RPMI8226 (cell line): ENCODE measurements at regions not wholly inside any gene's neighbourhood (a gene's known extent, or its start where the extent isn't known, plus 50 kb on each side); places are given as distances from the start of the nearest gene placed in this dataset.
"Not testable (repeated sequence)": the region's sequence is repeated elsewhere in the genome, so short reads cannot be mapped to it uniquely, and the experiment has no call there.

Experiments
- DNase-seq: peaks from one replicate; pipeline ENCODE4 v3.0.0-alpha.2; 2015

DNA sequence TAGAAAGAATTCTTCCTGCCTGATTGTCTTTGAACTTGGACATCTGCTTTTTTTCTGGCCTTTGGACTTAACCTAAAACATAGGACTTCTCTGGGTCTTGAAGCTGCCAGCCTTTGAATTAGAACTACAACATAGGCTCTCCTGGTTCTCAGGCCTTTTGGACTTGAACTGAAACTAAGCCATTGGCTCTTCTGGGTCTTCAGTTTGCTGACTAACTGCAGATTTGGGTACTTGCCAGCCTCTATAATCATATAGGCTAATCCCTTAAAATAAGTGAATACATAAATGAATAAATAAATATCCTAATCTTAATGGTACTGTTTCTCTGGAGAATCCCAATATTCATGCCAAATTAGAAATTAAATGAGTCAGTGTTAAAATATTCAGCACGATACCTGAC is 473.4 kb upstream of the PAPPA start:
- DNase-seq, result peak; percentile 8

DNA sequence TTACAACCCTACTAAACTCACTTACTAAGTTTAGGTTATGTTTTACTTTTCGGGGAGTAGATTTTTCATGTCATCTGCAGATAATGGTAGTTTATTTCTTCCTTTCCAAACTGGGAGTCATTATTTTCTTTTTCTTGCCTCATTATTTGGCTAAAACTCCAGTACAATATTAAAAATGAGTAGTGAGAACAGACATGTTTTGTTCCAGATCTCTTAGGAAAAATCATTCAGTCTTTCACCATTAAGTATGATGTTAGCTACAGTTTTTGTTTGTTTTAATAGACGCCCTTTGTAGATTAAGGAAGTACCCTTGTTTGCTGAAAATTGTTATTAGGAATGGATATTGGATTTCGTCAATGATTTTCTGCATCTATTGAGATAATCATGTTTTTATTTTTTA is 472.0 kb upstream of the PAPPA start:
- DNase-seq, result no peak

DNA sequence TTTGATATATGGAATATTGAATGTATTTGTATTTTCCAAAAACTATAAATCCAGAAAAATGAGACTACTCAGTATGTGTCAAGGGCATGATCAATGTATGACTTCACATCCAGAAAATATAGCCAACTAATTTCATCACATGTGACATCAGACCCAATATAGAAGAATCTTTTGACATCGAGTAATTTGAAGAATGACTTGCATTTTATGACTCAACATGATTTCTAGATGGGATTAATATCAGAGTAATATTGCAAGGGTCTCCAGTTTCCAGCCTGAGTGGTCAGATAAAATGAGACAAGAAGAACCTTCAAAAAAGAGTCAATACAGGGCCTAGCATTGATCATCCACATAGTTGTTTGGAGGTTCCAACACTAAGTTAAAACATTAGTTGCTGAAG is 467.5 kb upstream of the PAPPA start:
- DNase-seq, result no peak

DNA sequence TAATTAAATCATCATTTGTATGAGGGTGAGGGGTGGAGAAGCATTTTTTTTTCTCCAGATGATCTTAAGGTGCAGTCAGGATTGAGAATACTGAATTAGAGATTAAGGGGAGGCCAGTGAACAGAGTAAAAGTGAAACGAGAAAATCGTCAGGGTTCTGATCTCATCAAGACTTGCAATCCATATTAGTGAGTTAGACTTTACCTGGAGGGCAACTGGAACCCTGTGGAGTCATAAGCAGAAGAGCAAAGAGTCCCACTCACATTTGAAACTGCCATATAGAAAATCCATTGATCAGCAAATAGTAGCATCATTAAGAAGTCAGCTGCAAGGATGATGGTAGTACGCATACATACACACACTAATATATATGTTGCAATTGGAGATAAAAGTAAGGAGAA is 466.2 kb upstream of the PAPPA start:
- DNase-seq, result no peak

DNA sequence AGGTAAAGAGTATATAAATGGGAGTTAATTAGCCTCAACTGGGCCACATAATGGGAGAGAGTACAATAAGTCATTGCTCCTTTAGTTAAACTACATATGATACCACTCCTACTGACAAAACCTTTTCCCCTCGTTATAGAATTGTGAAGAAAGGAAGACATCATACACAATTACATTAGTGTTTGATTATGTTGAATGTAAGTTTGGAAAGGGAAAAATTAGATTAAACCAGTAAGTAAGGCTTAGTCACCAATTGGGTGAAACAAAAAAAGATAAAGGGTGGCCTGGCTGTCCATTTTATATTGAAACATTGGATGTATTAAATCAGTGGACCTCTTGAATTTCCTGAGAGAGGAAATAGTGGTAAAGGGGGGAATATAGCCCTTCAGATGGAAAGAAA is 464.3 kb upstream of the PAPPA start:
- no peak for DNase-seq

DNA sequence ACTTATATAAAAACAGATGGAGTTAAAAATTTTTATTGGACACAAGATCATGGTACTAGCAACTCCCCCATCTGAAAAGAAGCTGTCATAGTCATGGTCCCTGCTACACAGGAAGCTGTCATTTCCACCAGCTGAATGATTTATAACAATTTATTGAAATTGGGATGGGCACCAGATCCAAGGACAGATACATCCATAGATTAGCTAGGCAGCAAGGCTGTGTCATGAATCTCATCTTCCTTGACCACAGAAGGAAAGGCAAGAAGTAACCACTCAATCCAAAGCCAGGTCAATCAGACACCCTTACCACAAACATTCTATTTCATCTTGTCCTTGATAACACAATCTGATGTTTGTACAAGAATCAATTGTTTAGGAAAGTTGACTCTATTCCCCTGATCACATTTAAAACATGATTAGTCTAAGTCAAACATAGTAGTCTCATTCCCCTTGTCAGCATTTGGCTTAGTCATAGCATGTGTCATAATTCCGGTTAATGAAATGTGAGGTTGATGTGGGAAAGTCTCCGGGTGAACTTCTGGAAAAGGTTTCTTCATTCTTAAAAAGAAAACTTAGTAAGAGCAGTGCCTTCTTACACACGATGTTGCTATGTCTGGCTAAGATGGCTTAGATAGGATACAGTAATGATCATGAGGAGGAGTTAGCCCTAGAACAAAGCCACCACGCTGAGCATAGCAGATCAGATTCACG is 462.6 kb upstream of the PAPPA start:
- DNase-seq, result no peak

DNA sequence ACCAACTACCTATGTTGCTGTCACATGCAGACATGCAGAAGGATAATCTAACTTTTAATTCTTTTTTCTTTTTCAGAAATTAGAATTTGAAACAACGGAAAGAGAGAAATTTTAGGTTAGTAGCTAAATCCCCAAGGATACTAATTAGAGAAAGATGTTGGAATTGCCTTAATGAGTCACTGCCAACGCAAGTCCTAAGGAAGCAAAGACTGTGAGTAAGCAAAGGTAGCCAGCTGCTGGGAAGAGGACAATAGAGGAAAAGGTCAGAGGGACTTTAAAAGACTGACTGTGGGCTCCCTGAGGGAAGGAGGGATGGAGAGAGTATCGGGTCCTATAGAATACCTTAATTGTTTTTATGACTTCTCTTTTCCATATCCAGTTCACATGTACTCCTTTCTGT is 461.9 kb upstream of the PAPPA start:
- no peak for DNase-seq

DNA sequence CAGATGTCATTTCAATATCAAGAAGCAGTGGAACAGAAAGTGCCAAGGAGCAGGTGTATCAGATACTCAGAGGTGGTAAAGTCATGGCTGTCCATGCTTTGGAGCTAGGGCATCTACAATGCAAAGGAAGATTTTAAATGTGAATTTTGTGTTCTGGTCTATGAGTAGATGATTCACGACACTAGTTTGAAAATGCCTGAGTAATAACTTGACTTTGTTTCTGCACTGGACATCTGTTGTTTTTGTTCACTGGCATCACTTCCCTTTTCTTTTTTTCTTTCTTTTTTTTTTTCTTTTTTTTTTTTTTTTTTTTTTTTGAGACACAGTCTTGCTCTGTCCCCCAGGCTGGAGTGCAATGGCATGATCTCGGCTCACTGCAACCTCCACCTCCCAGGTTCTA is 460.7 kb upstream of the PAPPA start:
- DNase-seq, result not testable (repeated sequence)

DNA sequence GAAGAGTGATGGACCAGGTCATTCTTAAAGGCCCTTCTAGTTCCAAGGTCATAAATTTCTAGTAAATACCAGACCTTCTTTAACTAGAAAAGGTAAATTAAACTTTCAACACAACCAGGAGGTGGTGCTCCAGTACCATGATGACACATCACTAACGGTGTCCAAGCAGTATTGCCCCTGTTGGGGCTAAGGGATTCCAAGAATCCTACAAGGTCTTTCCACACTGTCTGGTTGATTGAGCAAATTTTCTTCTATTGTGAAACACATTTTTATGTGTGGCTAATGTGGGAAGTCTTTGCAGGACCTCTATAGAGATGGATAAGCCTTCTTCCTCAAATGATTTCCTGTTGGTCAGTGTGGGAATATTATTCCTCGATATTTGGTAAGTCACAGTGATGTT is 459.6 kb upstream of the PAPPA start:
- DNase-seq, result no peak

DNA sequence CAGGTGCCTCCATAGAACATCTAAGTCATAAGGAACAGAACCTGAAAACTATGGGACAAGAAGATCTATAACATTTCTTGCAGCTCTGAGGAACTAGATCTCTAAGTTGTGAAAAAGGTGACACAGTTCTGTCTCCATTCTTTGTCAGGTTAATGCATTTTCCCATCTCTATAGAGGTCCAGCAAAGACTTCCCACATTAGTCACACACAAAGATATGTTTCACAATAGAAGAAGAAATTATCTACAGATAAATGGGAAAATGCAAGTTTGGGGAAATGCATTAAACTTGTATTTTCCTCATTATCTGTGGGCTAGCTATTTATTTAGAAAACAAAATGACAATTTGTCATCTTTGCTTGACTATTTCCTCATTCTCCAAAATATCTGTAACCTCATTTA is 458.6 kb upstream of the PAPPA start:
- no peak for DNase-seq

DNA sequence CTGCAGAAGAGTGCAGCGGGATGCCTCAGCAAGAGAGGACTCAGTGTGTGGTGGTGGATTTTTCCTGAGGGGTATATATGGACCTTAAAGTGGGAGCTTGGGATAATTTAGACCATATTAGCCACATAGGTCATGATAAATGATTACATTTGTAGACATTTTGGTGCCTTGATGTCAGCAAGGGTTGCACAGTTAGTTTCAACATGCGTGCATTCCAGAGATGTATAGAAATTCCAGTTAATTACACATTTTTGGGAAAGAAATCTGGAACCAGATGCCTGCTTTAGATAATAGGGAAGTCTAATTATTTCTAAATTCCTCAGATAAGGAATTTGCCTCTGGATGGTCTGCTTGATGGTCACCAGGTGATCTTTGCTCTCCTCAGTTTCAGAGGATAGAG is 440.6 kb upstream of the PAPPA start:
- DNase-seq, result no peak

DNA sequence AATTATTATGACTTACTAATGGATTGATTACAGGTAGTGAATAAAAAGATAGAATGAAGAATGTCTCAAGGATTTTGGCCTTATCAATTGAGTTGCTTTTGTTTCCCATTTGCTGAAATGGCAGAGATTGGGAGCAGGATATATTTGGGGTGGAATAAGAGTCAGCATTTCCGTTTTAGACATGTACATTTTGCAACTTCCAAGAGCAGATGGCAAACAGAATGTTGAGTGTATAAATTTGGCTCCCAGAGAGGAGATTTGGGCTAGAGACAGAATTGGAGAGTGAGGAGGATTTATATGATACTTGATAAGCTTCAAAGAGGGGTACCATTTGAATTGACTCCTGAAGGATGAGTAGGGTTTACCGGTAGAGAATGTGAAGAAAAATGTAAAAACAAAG is 437.9 kb upstream of the PAPPA start:
- DNase-seq, result no peak

DNA sequence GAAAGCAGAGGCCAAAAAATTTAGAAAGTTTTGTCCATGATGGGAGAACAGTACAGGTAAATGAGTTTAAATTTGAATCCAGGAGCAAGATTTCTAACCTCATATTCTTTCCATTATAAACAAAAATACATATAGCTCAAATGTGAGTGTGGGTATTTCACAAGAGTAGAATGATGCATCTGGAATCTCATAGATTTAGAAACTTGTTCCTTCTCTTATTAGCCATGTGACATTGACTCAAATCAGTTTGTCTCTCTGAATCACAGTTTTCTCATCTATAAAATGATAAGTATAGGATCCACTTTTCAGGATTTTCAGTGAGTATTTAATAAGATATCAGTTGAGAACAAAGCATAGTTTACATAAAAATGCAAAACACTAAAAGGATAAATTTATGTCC is 436.3 kb upstream of the PAPPA start:
- DNase-seq, result no peak

DNA sequence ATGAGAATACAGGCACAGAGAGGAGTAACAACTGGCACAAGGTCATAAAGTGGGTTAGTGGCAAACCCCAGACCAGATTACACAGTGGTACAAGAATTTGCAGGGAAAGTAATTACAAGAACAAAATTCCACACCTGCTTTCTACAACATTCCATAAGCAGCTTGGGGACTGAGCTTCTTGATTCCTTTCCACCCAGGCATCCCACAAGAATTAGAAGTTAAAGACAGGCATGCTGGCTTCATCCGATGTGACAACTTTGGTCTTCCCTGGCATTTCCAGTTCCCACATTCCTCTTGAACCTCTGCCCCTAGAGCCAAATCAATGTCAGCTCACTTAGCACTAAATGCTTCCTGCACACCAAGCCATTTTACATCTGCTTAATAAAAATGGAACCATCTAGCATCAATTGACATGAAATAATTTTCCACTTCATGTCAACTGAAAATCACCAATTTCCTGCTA is 435.8 kb upstream of the PAPPA start:
- no peak for DNase-seq

DNA sequence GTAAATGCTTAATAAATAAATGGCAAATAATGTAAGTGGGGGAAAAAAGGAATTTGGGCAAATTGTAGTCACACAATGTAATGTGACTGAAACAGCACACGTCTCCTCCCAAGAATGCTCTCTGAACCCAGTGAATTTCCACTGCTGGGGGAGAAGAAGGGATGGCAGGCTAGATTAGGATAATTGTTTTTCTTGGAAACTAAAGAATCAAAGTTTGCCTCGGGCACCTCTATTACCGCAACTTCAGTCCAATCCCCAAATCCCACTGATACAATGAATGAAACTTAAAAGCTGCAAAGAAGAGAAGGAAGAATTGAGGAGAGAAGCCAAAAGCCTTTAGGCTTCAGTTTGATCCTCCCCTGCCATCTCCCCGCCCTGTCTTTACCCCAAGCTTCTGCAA is 423.2 kb upstream of the PAPPA start:
- no peak for DNase-seq

DNA sequence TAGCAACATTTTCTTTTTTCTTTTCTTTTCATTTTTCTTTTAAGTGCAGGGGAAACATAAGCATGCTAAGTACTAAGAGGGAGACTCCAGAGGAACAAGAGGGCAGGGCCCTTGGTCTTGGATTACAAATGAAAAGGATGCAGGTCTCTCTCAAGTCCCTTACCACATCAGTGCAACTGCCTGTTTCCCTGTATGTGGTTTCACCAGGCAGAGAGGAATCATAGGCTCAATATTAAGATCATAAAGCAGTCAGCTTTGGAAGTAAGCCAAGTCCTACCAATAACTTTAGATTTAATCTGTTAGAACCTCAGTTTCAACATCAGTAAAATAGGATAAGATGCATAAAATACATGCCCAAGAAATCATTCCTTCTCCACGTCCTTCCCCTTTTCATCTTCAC is 422.7 kb upstream of the PAPPA start:
- DNase-seq, result no peak

DNA sequence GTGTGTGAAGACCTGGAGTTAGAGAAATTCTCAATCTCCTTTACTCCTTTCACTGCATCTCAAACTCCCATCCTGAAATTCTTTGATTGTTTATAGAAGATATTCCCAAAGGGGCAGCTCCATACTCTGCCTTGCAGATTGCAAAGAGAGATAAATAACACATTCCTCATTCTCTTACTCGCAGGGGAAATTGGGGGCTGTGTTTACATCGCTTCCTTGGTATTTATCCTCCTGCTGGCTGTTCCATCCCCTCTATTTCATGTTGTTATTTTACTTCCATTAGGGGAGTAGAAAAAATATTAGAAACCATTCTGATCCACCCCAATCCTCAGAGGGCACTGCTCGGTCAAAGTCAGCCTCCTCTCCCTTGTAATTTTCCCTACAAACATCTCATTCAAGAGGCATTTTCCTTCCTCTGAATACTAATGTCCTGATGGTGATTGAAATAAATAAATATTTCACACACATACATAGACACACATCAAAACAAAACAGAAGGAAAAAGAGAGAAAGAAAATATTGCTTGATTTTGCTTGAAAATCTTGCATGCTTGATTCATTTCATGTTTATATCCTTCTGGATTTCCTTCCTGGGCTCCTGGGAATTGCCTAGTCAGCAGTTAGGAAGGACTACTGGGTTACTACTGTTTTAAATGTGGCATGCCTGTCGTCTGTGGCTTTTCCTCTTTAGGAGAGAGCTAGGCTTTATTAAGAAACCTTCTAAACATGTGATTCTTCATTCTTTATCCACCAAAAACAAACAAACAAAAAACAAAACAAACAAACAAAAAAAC is 420.1 kb upstream of the PAPPA start:
- DNase-seq, result no peak

DNA sequence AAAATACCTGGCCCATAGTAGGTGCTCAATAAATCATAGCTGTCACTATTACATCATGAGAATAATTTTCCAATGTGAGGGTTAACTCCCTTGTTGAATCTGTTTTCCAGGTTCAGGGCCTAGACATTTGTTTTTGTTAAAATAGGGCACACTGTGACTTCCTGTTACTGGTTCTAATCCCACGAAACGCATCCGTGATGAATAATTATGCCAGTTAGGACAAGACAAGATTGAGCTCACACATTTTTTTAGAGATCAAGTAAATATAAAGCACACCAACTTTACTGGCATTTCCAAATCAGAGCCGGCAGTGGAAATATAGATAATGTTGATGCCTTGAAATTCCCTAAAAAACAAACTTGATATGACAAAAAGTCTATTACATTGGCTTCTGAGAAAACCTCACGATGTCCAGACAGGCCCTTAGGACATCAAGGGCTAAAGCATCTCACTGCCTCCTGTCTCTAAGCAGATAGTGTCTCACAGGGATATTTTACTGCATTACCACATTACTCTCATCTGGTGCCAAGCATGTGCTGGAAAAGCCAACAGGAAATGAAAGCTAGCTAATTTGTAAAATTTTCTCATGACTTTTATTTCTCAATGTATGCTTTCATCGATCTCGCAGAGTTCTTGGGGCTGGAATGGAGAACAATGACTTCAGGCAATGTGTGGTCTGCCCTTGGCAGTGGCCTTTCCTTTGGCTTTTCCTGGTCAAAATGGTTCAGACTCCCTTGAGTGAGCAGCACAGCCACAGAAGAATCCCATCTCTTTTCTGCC is 414.3 kb upstream of the PAPPA start:
- no peak for DNase-seq

DNA sequence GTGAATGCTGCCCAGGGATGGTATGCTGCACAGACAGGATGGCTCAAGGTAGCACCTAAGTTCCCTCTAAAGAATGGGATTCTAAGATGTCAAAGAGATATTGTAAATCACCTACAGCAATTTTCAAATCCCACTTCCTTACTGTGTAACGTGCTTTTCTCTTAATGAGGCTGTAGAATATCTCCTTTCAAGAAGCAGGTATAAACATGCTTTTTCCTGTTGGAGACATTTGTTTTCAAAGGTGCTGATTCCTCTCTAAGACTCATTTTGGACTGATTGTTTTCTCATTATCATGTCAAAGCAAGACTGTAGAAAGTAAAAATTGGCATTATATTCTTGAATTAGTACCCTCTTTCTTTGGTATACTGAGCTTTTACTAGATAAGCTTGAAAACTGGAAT is 412.6 kb upstream of the PAPPA start:
- no peak for DNase-seq

DNA sequence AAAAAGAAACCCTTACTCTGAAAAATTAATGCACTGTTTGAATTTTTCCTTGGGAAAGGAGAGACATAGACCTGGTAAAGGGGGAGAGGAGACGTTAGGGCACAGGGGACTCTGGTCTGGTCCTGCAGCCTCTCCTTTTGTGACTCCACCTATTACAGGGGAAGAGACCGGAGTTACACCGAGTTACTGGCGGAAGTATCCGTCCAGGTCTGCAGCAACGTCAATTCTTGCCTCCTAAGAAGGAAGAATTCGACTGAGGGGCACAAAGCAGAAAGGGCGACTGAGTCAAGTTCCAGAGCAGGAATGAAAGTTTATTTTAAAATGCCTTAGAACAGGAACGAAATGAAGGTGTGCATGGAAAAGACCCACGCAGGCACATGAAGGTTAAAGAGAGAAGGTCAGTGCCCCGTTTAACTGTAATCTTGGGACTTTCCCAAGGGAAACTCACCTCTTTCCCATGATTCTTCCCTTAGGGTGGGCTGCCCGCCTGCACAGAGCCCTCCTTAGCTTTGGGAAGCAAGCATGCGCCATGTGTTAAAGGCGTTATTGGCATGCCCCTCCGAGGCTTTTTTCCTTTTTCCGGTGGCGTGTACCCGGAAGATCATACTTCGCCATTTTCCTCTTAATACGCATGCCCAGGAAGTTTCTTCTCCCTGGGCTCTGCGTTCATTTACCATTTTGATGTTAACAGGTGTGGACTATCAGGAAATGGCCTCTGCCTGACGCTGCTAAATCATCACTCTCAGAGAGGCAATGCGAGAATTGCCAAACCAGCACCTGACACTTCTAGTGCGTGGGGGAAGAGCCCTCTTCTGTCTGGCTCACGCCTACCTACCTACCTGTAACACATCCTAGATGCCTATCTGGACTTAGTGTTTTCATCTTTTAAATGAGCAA is 409.6 kb upstream of the PAPPA start:
- DNase-seq, result peak; percentile 66

DNA sequence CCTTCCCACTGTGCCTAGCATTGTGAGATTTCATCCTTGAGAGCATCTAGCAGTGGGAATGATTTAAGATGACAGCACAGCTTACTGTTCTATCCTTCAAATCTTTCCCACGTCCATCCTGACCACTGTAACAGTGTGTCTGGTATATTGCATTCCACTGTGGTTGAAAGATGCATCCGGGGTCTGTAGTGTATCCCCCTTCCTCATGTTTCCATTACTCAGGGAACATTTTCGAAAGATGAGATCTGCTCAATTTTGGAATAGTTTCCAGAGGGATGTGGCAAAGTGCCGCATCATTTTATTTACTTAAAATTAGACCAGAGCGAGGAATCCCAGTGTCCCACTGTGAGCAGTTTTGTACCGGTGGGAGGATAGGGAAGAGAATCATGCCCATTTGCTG is 407.1 kb upstream of the PAPPA start:
- no peak for DNase-seq

DNA sequence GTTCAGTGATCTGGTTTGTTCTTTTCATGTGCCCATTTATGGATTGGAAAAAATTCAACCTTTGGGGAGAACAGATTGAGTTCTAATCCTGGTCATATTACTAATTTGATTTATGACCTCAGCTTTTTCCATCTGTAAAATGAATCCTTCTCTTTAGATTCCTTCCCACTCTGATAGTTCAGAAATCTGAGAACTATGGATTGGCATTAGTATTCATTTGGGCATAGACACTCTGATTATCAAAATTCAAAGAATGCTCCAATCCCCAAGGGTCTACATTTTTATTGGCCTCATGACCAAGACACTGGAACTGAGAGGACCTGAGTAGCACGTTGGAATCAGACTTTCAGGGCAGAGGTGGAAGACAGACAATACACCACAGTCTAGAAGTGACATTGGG is 405.9 kb upstream of the PAPPA start:
- no peak for DNase-seq

DNA sequence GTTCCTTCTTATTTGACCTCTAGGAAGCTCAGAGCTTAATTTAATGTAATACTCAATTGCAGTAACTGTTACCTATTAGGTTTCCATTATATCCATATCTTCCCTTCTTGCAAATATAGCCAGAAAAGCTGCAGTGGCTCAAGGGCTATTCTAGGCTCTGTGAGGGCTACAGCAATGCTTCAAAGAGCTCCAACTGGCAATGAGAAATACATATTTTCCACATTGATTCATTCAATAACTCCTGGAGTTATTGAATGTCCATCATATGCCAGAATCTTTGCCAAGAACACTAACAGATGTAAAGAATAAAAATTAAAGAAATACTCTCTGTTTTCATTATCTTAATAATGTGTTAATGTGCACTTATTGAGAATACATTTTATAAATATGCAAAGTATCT is 396.9 kb upstream of the PAPPA start:
- no peak for DNase-seq
